K562 (cell line): ENCODE measurements at regions not wholly inside any gene's neighbourhood (a gene's known extent, or its start where the extent isn't known, plus 50 kb on each side); places are given as distances from the start of the nearest gene placed in this dataset.

Experiments
- ATAC-seq: fragments of 200-7000 bp; cut with Tn5 transposase; 3 replicates; pipeline ENCODE4 v1.9.1; 2020; ENCODE audit warnings: moderate library complexity
- BruUV-seq: library from RNA; stranded (reverse); fragments of 400-500 nt; replicated peaks from 2 replicates; lab custom pipeline; 2021; lab: Mats Ljungman, UMichigan
- CTCF ChIA-PET: fragments of 300-600 bp; formaldehyde crosslinking; extraction: SDS; loops from one replicate; lab custom pipeline; 2021; ENCODE audit warnings: low intra/inter-chr PET ratio; lab: Yijun Ruan, JAX
- POLR2A ChIA-PET: fragments of 300-600, 350-650 bp; sonication (Branson Sonifier 250); formaldehyde crosslinking; extraction: SDS; loops from one replicate; lab custom pipeline; 2021; ENCODE audit warnings: antibody characterized with exemption, inconsistent platforms; lab: Yijun Ruan, JAX
- DNase-seq, 4 experiments: peaks; one replicate each; pipeline versions ENCODE4 v3.0.0 to v3.0.0-alpha.2; 2011 to 2018; ENCODE audit warnings: low spot score in 3 of 4, mixed read lengths in 3 of 4; ENCODE audit errors: extremely low read depth in 1 of 4
- FAIRE-seq: peaks from 2 replicates; lab custom pipeline; 2011; peaks lifted over from hg19 to GRCh38; lab: Jason Lieb, UNC
- H2AFZ ChIP-seq: 2 replicates; pipeline ENCODE4 v1.6.0; 2011; ENCODE audit warnings: low read depth, low read length, control low read depth, inconsistent platforms
- H3K27ac ChIP-seq: fragments of 200-600 bp; 3 replicates; pipeline ENCODE4 v1.8.0; 2011; ENCODE audit warnings: low read depth, mild to moderate bottlenecking, control low read depth, inconsistent platforms, low read length, moderate library complexity, mixed read lengths; ENCODE audit errors: extremely low read depth
- H3K27me3 ChIP-seq, 2 experiments: fragments of 300-600 bp in 1 of 2; 2 replicates in 1 of 2; 3 replicates in 1 of 2; pipeline versions ENCODE4 v1.6.0 to v1.8.0; 2011; ENCODE audit warnings: inconsistent platforms in 2 of 2, low read length in 2 of 2, mild to moderate bottlenecking in 1 of 2, mixed read lengths in 1 of 2, moderate library complexity in 1 of 2; ENCODE audit not compliant: control insufficient read depth in 2 of 2, insufficient read depth in 2 of 2
- H3K36me3 ChIP-seq: fragments of 300-600 bp; 3 replicates; pipeline ENCODE4 v1.8.0; 2011; ENCODE audit warnings: mild to moderate bottlenecking, low read length, inconsistent platforms; ENCODE audit not compliant: control insufficient read depth, insufficient read depth
- H3K4me1 ChIP-seq, 2 experiments: fragments of 200-600 bp in 1 of 2; replicated peaks in 1 of 2; 2 replicates in 1 of 2; 3 replicates in 1 of 2; pipeline versions ENCODE4 v1.5.1 to v1.8.0; 2011; ENCODE audit warnings: inconsistent platforms in 2 of 2, low read length in 2 of 2, mild to moderate bottlenecking in 1 of 2, mixed read lengths in 1 of 2, moderate library complexity in 1 of 2; ENCODE audit not compliant: control insufficient read depth in 2 of 2, insufficient read depth in 2 of 2
- H3K4me2 ChIP-seq: 2 replicates; pipeline ENCODE4 v1.6.1; 2011; ENCODE audit warnings: low read length, control low read depth, inconsistent platforms, mixed read lengths; ENCODE audit not compliant: insufficient read depth
- H3K4me3 ChIP-seq: fragments of 200-600 bp; sonication (generic), shearing (Covaris generic); 2 replicates; pipeline ENCODE4 v1.5.1; 2016; ENCODE audit warnings: control low read depth, inconsistent platforms
- H3K79me2 ChIP-seq: fragments of 200-600 bp; 3 replicates; pipeline ENCODE4 v1.8.0; 2011; ENCODE audit warnings: low read length, inconsistent platforms; ENCODE audit not compliant: control insufficient read depth, insufficient read depth
- H3K9ac ChIP-seq, 2 experiments: 2 replicates each; pipeline versions ENCODE4 v1.6.0 to v1.6.1; 2011; ENCODE audit warnings: low read depth in 2 of 2, low read length in 2 of 2, control low read depth in 1 of 2, inconsistent platforms in 1 of 2, mild to moderate bottlenecking in 1 of 2, mixed read lengths in 1 of 2; ENCODE audit not compliant: insufficient read depth in 1 of 2
- H3K9me1 ChIP-seq: one replicate; pipeline ENCODE4 v1.6.0; 2011; ENCODE audit warnings: inconsistent platforms, mild to moderate bottlenecking, low read length, moderate library complexity; ENCODE audit not compliant: control insufficient read depth, insufficient read depth
- H3K9me3 ChIP-seq: replicated peaks from 2 replicates; pipeline ENCODE4 v1.5.1; 2011; ENCODE audit warnings: low read depth, low read length, inconsistent platforms; ENCODE audit not compliant: control insufficient read depth, insufficient read depth
- H4K20me1 ChIP-seq: replicated peaks from 2 replicates; pipeline ENCODE4 v1.6.1; 2011; ENCODE audit warnings: low read length, inconsistent platforms, mixed read lengths; ENCODE audit not compliant: control insufficient read depth, insufficient read depth
- CBX1 ChIP-seq: sonication (generic); IDR thresholded peaks from 2 replicates; pipeline ENCODE4 v1.6.1; 2016; ENCODE audit warnings: antibody characterized with exemption, low read depth, mild to moderate bottlenecking
- ELK3 ChIP-seq: fragments of 450-650 bp; formaldehyde crosslinking; IDR thresholded peaks from 2 replicates; pipeline ENCODE4 v1.4.0; 2020; ENCODE audit warnings: mild to moderate bottlenecking
- MBD1 ChIP-seq: fragments of 250-450 bp; sonication (Bioruptor Pico); IDR thresholded peaks from 2 replicates; pipeline ENCODE4 v1.8.0; 2022; ENCODE audit warnings: inconsistent platforms
- PRPF4 ChIP-seq: fragments of 200-400 bp; formaldehyde crosslinking; IDR thresholded peaks from one replicate; pipeline ENCODE4 v1.6.1; 2017; ENCODE audit warnings: low read length, low read depth, mild to moderate bottlenecking; ENCODE audit not compliant: insufficient read depth, poor library complexity, severe bottlenecking
- RB1 ChIP-seq: fragments of 450-650 bp; IDR thresholded peaks from 2 replicates; pipeline ENCODE4 v1.6.1; 2017; ENCODE audit warnings: low read depth, mild to moderate bottlenecking
- TFAP4 ChIP-seq: sonication (generic); formaldehyde crosslinking; IDR thresholded peaks from 2 replicates; pipeline ENCODE4 v1.8.0; 2022; ENCODE audit warnings: missing genetic modification reagents, mild to moderate bottlenecking, moderate library complexity, borderline replicate concordance
- THRB ChIP-seq: fragments of 450-650 bp; formaldehyde crosslinking; conservative IDR thresholded peaks from 2 replicates; pipeline ENCODE4 v1.4.0; 2022; ENCODE audit warnings: mild to moderate bottlenecking, missing genetic modification characterization
- USF2 ChIP-seq: sonication (generic); formaldehyde crosslinking; IDR thresholded peaks from 2 replicates; pipeline ENCODE4 v1.5.0; 2020; ENCODE audit warnings: missing genetic modification reagents
- ZBTB43 ChIP-seq: sonication (generic); formaldehyde crosslinking; IDR thresholded peaks from 2 replicates; pipeline ENCODE4 v1.8.0; 2023; ENCODE audit warnings: mild to moderate bottlenecking, missing genetic modification reagents
- ZNF280B ChIP-seq: fragments of 250-450 bp; sonication (Bioruptor Pico); IDR thresholded peaks from 2 replicates; pipeline ENCODE4 v1.5.1; 2021; ENCODE audit warnings: mild to moderate bottlenecking
- ZNF785 ChIP-seq: fragments of 250-450 bp; sonication (Bioruptor Pico); IDR thresholded peaks from 2 replicates; pipeline ENCODE4 v1.4.0; 2020; ENCODE audit warnings: mild to moderate bottlenecking
- ZNF79 ChIP-seq: fragments of 250-450 bp; sonication (Bioruptor Pico); IDR thresholded peaks from 2 replicates; pipeline ENCODE4 v1.4.0; 2020; ENCODE audit warnings: low read depth, mild to moderate bottlenecking, moderate library complexity
- in situ Hi-C: fragments of 300-500 bp; cut with MboI; formaldehyde crosslinking; loops from 4 replicates; pipeline ENCODE4 v1.15.0; 2018; ENCODE audit warnings: inconsistent platforms, mixed read lengths
- intact Hi-C: fragments of 100-400 bp; cut with micrococcal nuclease; formaldehyde crosslinking; loops from 2 replicates; pipeline ENCODE4 v1.14.2; 2022

GRCh38 chr5:26669031-26669430 lies 369.4 kb downstream of the CDH9 start (continued):
- TF ChIP-seq ZBTB43 = no peak
- no peak for TF ChIP-seq USF2 (CRISPR knock-in tag)
- TF ChIP-seq CBX1 = no peak

- POLR2A ChIA-PET = no interaction called here
- H2AFZ ChIP-seq = no peak overlapping the region
- no peak for TF ChIP-seq ELK3 (CRISPR knock-in tag)
- no peak for TF ChIP-seq RB1
- no peak for TF ChIP-seq ZNF79 (CRISPR knock-in tag)
- TF ChIP-seq TFAP4 (CRISPR knock-in tag) = no peak
- no peak for TF ChIP-seq MBD1
- no peak for TF ChIP-seq THRB (CRISPR knock-in tag)
- TF ChIP-seq ZNF785 (CRISPR knock-in tag) = no peak
- TF ChIP-seq ZNF280B = no peak
- no peak for TF ChIP-seq PRPF4
Measured at GRCh38 chr5:26666371-26666770, 372.0 kb downstream of the CDH9 start.

More at GRCh38 chr5:26666371-26666770, 372.0 kb downstream of the CDH9 start:
- no peaks in the 10 kb centered on the region for H3K9me3 ChIP-seq
- in situ Hi-C loops (no loop called here), intact Hi-C loops (no loop called here)
- no peaks in the 10 kb centered on the region for H3K4me1 ChIP-seq
- H3K27ac ChIP-seq = no peak overlapping the region
- no peaks in the 10 kb centered on the region for H3K27me3 ChIP-seq
- H4K20me1 ChIP-seq = no peaks in the 10 kb centered on the region
- no peak overlapping the region for H3K4me3 ChIP-seq
- FAIRE-seq (no peak), DNase-seq (no peak), ATAC-seq (no peak)
- no TSS peak for BruUV-seq
- H3K4me2 ChIP-seq = no peak overlapping the region
- CTCF ChIA-PET = no interaction called here
- no peaks in the 10 kb centered on the region for H3K79me2 ChIP-seq
- no peaks in the 10 kb centered on the region for H3K9me1 ChIP-seq
- H3K36me3 ChIP-seq = no peaks in the 10 kb centered on the region
- no peak overlapping the region for H3K9ac ChIP-seq
